HL-60 (cell line): ENCODE measurements at regions not wholly inside any gene's neighbourhood (a gene's known extent, or its start where the extent isn't known, plus 50 kb on each side); places are given as distances from the start of the nearest gene placed in this dataset.

Experiments used
- GABPA ChIP-seq: IDR thresholded peaks from 2 replicates; pipeline ENCODE4 v1.6.1; 2012; ENCODE audit warnings: low read depth
- POLR2AphosphoS5 ChIP-seq: IDR thresholded peaks from 2 replicates; pipeline ENCODE4 v1.6.1; 2012; ENCODE audit warnings: low read depth
- TF ChIP-seq, protein P1 (sequence below): IDR thresholded peaks from one replicate; pipeline ENCODE4 v1.5.1; 2011; ENCODE audit warnings: low read length, control low read depth, inconsistent platforms; ENCODE audit not compliant: insufficient read depth
- TF ChIP-seq, protein P2 (sequence below): IDR thresholded peaks from 2 replicates; pipeline ENCODE4 v1.6.1; 2012; ENCODE audit warnings: low read depth; ENCODE audit not compliant: insufficient replicate concordance

DNA sequence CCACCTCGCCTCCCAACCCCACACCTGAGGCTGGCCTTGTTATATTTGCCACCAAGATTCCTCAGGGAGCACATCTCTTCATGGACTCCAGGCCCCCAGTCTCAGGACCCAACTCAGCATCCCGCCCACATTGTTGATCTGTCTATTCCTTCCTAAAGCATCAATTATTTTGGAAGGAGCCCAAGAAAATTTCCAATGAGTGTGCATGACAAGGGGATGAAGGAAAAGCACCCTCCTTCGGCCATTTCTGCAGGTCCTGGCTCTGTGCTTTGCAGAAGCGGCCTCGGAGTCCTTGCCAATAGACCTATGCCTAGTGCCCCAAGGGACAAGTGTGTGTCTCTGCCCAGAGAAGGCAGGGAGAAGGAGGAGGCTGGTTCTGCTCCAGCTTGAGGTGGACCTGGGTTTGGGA, 273.2 kb downstream of the GADD45G start:
- TF ChIP-seq, protein P1, sequence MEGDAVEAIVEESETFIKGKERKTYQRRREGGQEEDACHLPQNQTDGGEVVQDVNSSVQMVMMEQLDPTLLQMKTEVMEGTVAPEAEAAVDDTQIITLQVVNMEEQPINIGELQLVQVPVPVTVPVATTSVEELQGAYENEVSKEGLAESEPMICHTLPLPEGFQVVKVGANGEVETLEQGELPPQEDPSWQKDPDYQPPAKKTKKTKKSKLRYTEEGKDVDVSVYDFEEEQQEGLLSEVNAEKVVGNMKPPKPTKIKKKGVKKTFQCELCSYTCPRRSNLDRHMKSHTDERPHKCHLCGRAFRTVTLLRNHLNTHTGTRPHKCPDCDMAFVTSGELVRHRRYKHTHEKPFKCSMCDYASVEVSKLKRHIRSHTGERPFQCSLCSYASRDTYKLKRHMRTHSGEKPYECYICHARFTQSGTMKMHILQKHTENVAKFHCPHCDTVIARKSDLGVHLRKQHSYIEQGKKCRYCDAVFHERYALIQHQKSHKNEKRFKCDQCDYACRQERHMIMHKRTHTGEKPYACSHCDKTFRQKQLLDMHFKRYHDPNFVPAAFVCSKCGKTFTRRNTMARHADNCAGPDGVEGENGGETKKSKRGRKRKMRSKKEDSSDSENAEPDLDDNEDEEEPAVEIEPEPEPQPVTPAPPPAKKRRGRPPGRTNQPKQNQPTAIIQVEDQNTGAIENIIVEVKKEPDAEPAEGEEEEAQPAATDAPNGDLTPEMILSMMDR = no peak
- TF ChIP-seq POLR2AphosphoS5 (no peak), GABPA (no peak)
- TF ChIP-seq, protein P2, sequence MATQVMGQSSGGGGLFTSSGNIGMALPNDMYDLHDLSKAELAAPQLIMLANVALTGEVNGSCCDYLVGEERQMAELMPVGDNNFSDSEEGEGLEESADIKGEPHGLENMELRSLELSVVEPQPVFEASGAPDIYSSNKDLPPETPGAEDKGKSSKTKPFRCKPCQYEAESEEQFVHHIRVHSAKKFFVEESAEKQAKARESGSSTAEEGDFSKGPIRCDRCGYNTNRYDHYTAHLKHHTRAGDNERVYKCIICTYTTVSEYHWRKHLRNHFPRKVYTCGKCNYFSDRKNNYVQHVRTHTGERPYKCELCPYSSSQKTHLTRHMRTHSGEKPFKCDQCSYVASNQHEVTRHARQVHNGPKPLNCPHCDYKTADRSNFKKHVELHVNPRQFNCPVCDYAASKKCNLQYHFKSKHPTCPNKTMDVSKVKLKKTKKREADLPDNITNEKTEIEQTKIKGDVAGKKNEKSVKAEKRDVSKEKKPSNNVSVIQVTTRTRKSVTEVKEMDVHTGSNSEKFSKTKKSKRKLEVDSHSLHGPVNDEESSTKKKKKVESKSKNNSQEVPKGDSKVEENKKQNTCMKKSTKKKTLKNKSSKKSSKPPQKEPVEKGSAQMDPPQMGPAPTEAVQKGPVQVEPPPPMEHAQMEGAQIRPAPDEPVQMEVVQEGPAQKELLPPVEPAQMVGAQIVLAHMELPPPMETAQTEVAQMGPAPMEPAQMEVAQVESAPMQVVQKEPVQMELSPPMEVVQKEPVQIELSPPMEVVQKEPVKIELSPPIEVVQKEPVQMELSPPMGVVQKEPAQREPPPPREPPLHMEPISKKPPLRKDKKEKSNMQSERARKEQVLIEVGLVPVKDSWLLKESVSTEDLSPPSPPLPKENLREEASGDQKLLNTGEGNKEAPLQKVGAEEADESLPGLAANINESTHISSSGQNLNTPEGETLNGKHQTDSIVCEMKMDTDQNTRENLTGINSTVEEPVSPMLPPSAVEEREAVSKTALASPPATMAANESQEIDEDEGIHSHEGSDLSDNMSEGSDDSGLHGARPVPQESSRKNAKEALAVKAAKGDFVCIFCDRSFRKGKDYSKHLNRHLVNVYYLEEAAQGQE = no peak
